HG03039 (cell line): ENCODE measurements at regions not wholly inside any gene's neighbourhood (a gene's known extent, or its start where the extent isn't known, plus 50 kb on each side); places are given as distances from the start of the nearest gene placed in this dataset.
"Not testable (repeated sequence)": the region's sequence is repeated elsewhere in the genome, so short reads cannot be mapped to it uniquely, and the experiment has no call there.

ENCODE experiments used
- ATAC-seq: cut with Tn5 transposase; IDR thresholded peaks from one replicate; pipeline ENCODE4 v1.9.1; 2021; ENCODE audit warnings: mild to moderate bottlenecking, moderate library complexity; ENCODE audit not compliant: unreplicated experiment

DNA sequence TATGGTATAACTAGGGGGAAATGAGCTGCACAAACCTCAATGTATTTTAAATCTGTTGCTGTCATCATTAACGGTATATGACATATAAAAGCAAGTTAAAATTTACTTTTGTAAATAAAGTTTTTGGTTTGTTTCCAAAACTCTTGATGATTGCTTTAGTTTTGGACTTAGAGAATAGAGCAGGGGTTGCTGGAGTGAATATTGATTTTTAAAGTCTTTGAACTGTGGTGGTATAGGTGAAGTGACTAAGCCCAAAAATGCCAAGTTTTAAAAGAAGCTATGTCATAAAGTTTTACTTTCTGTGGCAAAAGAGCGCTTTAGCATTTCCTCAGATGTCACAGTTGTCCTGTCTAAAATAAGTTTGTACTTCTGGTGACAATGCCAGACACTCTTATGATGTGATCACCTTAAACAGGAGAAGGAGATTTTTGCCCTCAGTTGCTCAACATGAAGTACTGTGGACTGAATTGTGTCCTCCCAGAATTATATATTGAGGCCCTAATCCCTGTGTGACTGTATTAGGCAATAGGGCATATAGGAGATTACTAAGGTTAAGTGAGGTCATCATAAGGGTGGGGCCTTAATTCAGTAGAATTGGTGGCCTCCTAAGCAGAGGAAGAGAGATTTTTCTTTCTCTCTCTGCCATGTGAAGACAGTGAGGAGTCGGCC, 175.2 kb upstream of the PLGLB1 start:
- not testable (repeated sequence) for ATAC-seq

GRCh38 chr2:87198422-87198821, 176.8 kb upstream of the PLGLB1 start:
- ATAC-seq: not testable (repeated sequence)

DNA sequence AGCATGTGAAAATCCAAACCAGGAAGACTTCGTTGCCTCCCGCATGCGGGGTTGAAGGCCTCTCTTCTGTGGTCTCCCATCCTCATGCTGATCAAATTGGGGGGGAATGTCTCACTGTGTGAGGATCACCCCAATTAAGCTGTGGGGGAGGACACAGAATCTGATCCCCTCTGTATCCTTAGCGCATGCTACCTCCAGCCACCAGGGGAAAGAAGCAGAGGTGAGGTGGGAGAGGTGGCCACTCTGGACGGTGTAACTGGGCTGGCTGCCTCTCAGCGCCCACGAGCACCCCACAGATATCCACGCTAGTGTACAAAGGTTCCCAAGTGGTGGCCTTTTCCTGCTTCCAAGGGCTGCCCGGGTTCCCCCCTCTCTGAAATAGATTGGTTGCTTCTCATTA, 177.6 kb upstream of the PLGLB1 start:
- not testable (repeated sequence) for ATAC-seq

- ATAC-seq: not testable (repeated sequence)
Observed at GRCh38 chr2:87204569-87205147, 183.0 kb upstream of the PLGLB1 start.

DNA sequence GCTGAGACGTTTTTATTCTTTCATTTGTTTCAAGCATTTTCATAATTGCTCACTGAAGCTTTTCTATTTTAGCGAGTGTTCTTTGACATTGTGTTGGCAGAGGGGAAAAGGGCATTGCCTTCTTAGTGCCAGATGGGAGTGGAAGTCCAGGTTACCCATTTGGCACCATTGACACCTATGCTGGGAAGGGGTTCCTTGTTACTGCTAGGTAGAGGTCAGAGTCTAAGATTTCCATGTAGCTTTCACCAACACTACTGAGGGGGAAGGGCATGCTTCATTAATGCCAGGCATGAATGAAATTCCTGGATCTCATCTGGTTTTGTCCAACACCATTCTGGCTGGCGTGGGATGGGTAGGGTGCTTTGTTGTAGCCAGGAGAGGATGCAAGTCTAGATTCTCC, 191.3 kb upstream of the PLGLB1 start:
- ATAC-seq: not testable (repeated sequence)

DNA sequence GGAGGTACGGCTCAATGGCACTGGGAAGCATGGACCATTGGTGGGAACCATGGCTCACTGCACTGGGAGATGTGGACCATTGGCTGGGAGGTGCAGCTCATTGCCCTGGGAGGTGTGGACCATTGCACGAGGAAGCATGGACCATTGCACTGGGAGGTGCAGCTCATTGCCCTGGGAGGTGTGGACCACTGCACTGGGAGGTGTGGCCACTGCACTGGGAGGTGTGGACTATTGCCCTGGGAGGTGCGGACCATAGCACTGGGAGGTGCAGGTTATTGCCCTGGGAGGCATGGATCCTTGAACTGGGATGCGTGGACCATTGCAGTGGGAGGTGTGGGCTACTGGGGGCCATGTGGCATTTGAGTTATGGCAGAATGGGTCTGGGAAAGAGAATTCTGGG, 195.4 kb upstream of the PLGLB1 start:
- not testable (repeated sequence) for ATAC-seq

- not testable (repeated sequence) for ATAC-seq
Observed at GRCh38 chr2:87217741-87218410, 196.2 kb upstream of the PLGLB1 start.

- ATAC-seq: not testable (repeated sequence)
Observed at GRCh38 chr2:87220651-87221050, 199.0 kb upstream of the PLGLB1 start.

DNA sequence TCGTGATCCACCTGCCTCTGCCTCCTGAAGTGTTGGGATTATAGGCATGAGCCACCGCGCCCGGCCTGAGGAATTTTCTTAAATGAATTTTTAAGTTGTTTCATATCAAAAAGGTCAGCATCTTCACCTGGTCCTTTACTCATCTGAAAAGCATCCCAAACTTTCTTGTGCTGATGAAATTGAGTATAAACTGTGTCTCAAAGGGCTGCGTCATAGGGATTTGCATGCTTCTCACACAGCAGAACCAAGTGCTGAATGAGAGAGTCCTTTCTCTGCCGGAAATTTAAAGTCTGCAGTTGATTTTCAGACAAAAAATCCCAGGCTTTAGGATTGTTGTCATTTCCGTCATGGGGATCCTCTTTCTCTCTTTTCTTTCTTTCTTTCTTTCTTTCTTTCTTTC, 200.5 kb upstream of the PLGLB1 start:
- not testable (repeated sequence) for ATAC-seq

DNA sequence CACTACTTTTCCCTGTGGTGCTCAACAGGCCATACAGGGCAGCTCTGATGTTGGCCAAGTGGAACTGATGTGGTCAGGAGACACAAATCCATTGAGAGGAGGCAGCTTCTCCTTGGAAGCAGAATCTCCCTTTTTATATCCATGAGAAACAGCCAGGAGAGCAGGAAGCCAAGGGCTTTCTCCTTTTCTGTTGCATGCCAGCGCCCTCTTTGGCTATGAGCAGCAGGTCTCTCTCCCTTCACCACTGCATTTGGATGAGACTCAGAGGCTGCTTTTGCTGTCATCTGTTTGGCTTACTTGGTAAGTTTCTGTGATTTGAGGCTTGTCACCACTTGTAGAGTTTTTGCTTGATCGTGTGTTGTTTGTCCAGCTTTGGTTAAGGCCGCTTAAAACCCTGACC, 202.2 kb upstream of the PLGLB1 start:
- ATAC-seq: not testable (repeated sequence)

GRCh38 chr2:87229091-87229689, 207.5 kb upstream of the PLGLB1 start:
- ATAC-seq: not testable (repeated sequence)

GRCh38 chr2:87229964-87230363, 208.3 kb upstream of the PLGLB1 start:
- not testable (repeated sequence) for ATAC-seq

- not testable (repeated sequence) for ATAC-seq
Observed at GRCh38 chr2:87235333-87235981, 213.8 kb upstream of the PLGLB1 start.

- not testable (repeated sequence) for ATAC-seq
Observed at GRCh38 chr2:87237570-87238336, 216.1 kb upstream of the PLGLB1 start.

GRCh38 chr2:87239558-87240215, 218.0 kb upstream of the PLGLB1 start:
- ATAC-seq: not testable (repeated sequence)

GRCh38 chr2:87246066-87246717, 224.5 kb upstream of the PLGLB1 start:
- ATAC-seq: not testable (repeated sequence)

- not testable (repeated sequence) for ATAC-seq
Observed at GRCh38 chr2:87252046-87252445, 230.4 kb upstream of the PLGLB1 start.

DNA sequence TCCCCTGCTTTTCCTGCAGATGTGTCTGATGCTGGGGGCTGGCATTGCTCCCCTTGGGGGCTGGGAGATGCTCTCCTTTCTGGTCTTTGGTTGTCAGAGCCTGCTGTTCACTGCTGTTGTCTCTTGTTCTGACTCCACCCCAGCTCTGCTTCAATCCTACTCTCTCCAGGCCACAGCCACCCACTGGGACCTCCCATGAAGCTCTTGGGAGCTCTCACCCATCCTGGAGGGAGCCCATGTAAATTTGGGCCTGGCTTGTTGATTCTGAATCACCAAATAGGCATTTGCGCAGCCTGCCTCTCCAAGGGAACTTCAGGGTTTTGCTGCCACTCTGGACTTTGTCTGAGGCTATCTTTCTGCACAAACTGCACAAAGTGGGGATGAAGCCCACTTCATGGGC, 232.9 kb upstream of the PLGLB1 start:
- not testable (repeated sequence) for ATAC-seq

DNA sequence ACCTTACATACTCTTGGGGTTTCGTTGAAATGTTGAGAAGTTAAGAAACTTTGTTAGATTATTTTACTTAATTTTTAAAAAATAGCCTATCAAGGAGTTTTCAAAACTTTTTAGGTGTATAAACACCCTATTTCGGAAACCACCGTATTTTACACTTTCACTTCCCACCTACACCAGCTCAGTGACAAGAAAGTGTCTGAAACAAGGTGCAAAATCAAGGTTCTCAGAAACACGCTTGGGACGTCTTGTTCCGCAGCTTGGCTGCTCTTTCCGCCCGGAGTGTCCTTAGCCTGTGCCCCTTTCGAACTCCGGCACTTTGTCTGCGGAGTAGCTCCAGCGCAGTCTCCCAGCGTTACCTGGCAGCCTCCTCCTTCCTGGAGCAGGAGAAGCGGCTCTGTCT, 233.8 kb upstream of the PLGLB1 start:
- not testable (repeated sequence) for ATAC-seq
